ENCODE measurements at regions not wholly inside any gene's neighbourhood (a gene's known extent, or its start where the extent isn't known, plus 50 kb on each side); places are given as distances from the start of the nearest gene placed in this dataset.
"Not testable (repeated sequence)": the region's sequence is repeated elsewhere in the genome, so short reads cannot be mapped to it uniquely, and the experiment has no call there.

DNA sequence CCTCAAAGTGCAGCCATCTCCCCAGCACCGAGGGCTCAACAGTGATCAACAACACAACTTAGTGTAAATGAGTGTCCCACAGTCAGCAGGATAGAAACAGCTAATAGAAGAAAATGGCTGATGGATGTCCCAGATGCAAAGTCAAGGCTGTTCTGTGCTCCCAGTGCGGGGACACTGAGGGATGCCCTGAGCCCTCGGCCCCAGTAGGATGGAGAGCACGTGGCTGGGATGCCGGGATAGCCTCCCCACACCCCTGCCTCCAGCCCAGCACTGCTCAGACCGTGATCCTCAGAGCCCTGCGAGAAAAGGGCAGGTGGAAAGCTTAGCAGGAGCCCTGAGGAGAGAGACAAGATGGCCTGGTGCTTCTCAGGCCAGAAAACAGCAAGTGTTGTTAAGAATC, 243.9 kb upstream of the TCERG1L start:
- no peak for DNase-seq
- H3K27me3 Mint-ChIP-seq (ENCODE audit: unreplicated experiment) = peaks cover 49% of the 10 kb centered on the region
- no peak overlapping the region for H3K4me3 Mint-ChIP-seq (ENCODE audit: low read depth, unreplicated experiment)
- H3K36me3 Mint-ChIP-seq (ENCODE audit: insufficient read depth, unreplicated experiment) = no peaks in the 10 kb centered on the region
- TF ChIP-seq, protein P1, sequence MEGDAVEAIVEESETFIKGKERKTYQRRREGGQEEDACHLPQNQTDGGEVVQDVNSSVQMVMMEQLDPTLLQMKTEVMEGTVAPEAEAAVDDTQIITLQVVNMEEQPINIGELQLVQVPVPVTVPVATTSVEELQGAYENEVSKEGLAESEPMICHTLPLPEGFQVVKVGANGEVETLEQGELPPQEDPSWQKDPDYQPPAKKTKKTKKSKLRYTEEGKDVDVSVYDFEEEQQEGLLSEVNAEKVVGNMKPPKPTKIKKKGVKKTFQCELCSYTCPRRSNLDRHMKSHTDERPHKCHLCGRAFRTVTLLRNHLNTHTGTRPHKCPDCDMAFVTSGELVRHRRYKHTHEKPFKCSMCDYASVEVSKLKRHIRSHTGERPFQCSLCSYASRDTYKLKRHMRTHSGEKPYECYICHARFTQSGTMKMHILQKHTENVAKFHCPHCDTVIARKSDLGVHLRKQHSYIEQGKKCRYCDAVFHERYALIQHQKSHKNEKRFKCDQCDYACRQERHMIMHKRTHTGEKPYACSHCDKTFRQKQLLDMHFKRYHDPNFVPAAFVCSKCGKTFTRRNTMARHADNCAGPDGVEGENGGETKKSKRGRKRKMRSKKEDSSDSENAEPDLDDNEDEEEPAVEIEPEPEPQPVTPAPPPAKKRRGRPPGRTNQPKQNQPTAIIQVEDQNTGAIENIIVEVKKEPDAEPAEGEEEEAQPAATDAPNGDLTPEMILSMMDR (IDR thresholded peaks at IDR 0.05; ENCODE audit: unreplicated experiment) = no peak
- BruUV-seq (replicated peaks) = no TSS peak
- no peaks in the 10 kb centered on the region for H3K4me1 Mint-ChIP-seq (ENCODE audit: low read depth, unreplicated experiment)
- H3K27ac Mint-ChIP-seq (ENCODE audit: unreplicated experiment) = no peak overlapping the region
- CTCF ChIA-PET = no interaction called here
- H3K9me3 Mint-ChIP-seq (ENCODE audit: low read depth, unreplicated experiment) = no peaks in the 10 kb centered on the region
- intact Hi-C loops (cut with micrococcal nuclease; ENCODE audit: unreplicated experiment) = no loop called here

DNA sequence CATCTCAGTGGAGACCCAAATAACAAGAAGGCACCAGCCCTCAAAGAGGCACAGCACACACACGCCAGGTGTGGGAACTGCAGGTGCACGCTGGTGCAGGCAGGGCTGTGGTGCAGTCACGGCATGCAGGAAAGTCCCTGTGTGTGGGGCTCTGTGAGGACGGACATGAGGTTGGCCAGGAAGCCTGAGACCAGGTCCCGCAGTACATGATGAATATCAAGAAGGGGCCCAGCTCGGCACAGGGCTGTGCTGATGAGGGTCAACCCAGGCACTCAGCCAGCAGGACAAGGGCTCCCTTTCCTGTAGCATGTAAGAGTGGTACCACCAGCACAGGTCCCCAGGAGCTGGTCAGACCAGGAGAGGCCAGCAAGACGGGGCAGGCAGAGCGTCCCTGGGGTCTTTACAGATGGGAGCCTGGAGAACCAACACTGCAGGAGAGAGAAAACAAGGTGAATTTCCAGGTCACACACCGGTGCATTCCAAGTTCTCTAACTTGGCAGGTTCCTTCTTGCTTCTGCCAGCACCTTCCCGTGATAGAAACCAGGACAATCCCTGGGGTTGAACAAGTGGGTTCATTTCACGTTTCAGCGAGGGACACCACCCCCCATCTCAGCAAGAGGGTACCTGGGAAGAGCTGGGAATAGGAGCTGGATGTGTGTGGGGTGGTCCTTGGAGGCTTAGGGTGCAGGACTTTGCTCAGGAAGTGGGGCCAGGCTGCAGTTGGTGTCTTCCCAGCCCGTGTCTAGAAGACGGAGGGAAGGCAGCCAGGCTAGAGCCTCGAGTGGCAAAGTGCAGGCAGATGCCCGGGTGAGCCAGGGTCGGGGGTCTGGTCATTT, 244.8 kb upstream of the TCERG1L start:
- H3K27ac Mint-ChIP-seq (ENCODE audit: unreplicated experiment) = no peak overlapping the region
- CTCF ChIA-PET = no interaction called here
- TF ChIP-seq, protein P1 (IDR thresholded peaks at IDR 0.05; ENCODE audit: unreplicated experiment) = no peak

DNA sequence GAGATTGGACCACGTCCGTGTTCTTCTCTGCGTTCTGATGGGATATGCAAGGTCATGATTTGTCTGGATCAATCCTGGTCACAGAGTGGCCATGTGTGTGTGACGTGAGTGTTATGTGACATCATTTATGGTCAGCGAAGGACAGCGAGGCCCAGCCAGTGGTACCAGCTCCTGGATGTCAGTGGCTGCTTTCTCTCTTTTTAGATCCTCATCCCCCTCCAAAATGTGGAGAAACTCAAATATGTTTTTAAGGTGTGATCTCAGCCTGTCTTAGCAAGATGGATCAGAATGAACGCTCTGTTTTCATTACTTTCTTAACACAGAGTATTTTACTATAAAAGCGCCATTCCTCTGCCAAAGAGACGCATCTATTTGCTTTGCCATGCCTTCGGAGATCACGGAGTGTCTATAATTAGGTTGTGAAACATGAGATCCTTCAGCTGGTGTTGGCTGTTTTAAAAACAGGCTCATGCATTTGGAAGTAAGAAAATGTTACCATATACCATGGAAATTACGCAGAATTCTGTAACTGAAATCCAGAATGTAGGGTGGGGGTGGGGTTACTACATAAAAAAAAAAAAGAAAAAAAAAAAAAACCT, 245.5 kb upstream of the TCERG1L start:
- Mint-ChIP-seq H3K4me3 (ENCODE audit: low read depth, unreplicated experiment) (no peak overlapping the region), H3K4me1 (ENCODE audit: low read depth, unreplicated experiment) (no peaks in the 10 kb centered on the region), H3K9me3 (ENCODE audit: low read depth, unreplicated experiment) (no peaks in the 10 kb centered on the region), H3K27me3 (ENCODE audit: unreplicated experiment) (peaks cover 65% of the 10 kb centered on the region), H3K36me3 (ENCODE audit: insufficient read depth, unreplicated experiment) (no peaks in the 10 kb centered on the region), H3K27ac (ENCODE audit: unreplicated experiment) (no peak overlapping the region)
- no TSS peak for BruUV-seq (replicated peaks)
- intact Hi-C loops (cut with micrococcal nuclease; ENCODE audit: unreplicated experiment) = no loop called here
- CTCF ChIA-PET = interaction anchor here (0.6 kb wide), 1 partner anchor 653 kb away, joined by 3 read pairs; no protein-coding TSS in a partner anchor
- no peak for DNase-seq
- TF ChIP-seq, protein P1 (IDR thresholded peaks at IDR 0.05; ENCODE audit: unreplicated experiment) = no peak

More for the DNA sequence above, 244.8 kb upstream of the TCERG1L start:
- Mint-ChIP-seq H3K4me1 (ENCODE audit: low read depth, unreplicated experiment) (no peaks in the 10 kb centered on the region), H3K4me3 (ENCODE audit: low read depth, unreplicated experiment) (no peak overlapping the region), H3K9me3 (ENCODE audit: low read depth, unreplicated experiment) (no peaks in the 10 kb centered on the region), H3K27me3 (ENCODE audit: unreplicated experiment) (peaks cover 58% of the 10 kb centered on the region), H3K36me3 (ENCODE audit: insufficient read depth, unreplicated experiment) (no peaks in the 10 kb centered on the region)
- no TSS peak for BruUV-seq (replicated peaks)
- intact Hi-C loops (cut with micrococcal nuclease; ENCODE audit: unreplicated experiment) = no loop called here
- DNase-seq = no peak

DNA sequence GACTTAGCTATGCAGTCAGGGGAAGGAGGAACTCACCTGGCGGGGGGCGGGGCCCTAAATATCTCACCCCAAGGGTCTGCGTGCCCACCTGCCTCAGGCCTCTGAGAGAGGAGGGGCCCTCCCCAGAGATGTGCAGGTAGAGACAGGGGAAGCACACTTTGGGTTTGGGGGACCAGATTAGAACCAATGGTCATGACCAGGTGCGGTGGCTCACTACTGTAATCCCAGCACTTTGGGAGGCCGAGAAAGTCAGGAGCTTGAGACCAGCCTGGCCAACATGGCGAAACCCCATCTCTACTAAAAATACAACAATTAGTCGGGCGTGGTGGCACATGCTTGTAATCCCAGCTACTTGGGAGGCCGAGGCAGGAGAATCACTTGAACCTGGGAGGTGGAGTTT, 246.4 kb upstream of the TCERG1L start:
- H3K27ac Mint-ChIP-seq (ENCODE audit: unreplicated experiment); H3K4me3 Mint-ChIP-seq (ENCODE audit: low read depth, unreplicated experiment); H3K4me1 Mint-ChIP-seq (ENCODE audit: low read depth, unreplicated experiment); H3K36me3 Mint-ChIP-seq (ENCODE audit: insufficient read depth, unreplicated experiment); BruUV-seq (replicated peaks); H3K9me3 Mint-ChIP-seq (ENCODE audit: low read depth, unreplicated experiment); CTCF ChIA-PET; DNase-seq; intact Hi-C loops (cut with micrococcal nuclease; ENCODE audit: unreplicated experiment): not testable (repeated sequence)
- peaks cover 74% of the 10 kb centered on the region for H3K27me3 Mint-ChIP-seq (ENCODE audit: unreplicated experiment)

DNA sequence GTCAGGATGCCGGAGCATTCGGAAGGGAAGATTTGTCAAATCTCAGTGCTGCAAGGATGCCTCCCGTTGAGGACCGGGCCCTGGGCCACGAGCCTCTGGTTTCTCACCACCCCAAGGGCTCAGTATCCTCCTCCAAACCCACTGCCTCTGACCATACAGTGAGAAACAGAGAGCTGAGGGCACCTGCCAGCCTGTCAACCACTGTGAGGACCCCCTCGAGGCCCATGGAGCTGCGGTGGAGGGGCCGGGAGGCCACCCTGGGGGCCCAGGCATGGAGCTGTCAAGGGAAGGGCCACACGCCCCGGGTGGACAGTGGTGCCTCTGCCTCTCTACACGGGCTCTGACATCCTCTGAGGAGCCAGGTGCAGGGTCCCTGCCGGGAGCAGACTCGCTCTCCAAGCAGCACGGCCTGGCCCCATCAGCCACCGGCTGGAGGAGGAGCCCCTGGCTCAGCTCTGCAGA, 248.0 kb upstream of the TCERG1L start:
- no TSS peak for BruUV-seq (replicated peaks)
- Mint-ChIP-seq H3K9me3 (ENCODE audit: low read depth, unreplicated experiment) (no peaks in the 10 kb centered on the region), H3K4me1 (ENCODE audit: low read depth, unreplicated experiment) (no peaks in the 10 kb centered on the region), H3K4me3 (ENCODE audit: low read depth, unreplicated experiment) (no peak overlapping the region), H3K36me3 (ENCODE audit: insufficient read depth, unreplicated experiment) (no peaks in the 10 kb centered on the region), H3K27me3 (ENCODE audit: unreplicated experiment) (peaks cover 82% of the 10 kb centered on the region), H3K27ac (ENCODE audit: unreplicated experiment) (no peak overlapping the region)
- CTCF ChIA-PET = no interaction called here
- intact Hi-C loops (cut with micrococcal nuclease; ENCODE audit: unreplicated experiment) = no loop called here
- TF ChIP-seq, protein P1 (IDR thresholded peaks at IDR 0.05; ENCODE audit: unreplicated experiment) = no peak
- DNase-seq = no peak

Measured in Calu3 (cell line).